Middle frontal gyrus (tissue), 1 donor: ENCODE measurements at regions not wholly inside any gene's neighbourhood (a gene's known extent, or its start where the extent isn't known, plus 50 kb on each side); places are given as distances from the start of the nearest gene placed in this dataset.
"Not testable (repeated sequence)": the region's sequence is repeated elsewhere in the genome, so short reads cannot be mapped to it uniquely, and the experiment has no call there.

Experiments used
- DNase-seq: peaks from one replicate; pipeline ENCODE4 v3.0.0-alpha.2; 2015; ENCODE audit warnings: low spot score; ENCODE audit errors: extremely low spot score

GRCh38 chr13:63741814-63742101 lies 2326.1 kb upstream of the PCDH20 start:
- not testable (repeated sequence) for DNase-seq

- no peak for DNase-seq
Measured at GRCh38 chr13:63741029-63741813, 2325.6 kb upstream of the PCDH20 start.

- not testable (repeated sequence) for DNase-seq
Measured at GRCh38 chr13:63739112-63739735, 2323.6 kb upstream of the PCDH20 start.

GRCh38 chr13:63737418-63737817 lies 2321.8 kb upstream of the PCDH20 start:
- no peak for DNase-seq

- DNase-seq = no peak
Measured at GRCh38 chr13:63731896-63732295, 2316.2 kb upstream of the PCDH20 start.

GRCh38 chr13:63712159-63712558 lies 2296.5 kb upstream of the PCDH20 start:
- DNase-seq = not testable (repeated sequence)

GRCh38 chr13:63706751-63707150 lies 2291.1 kb upstream of the PCDH20 start:
- DNase-seq = no peak

GRCh38 chr13:63704521-63704920 lies 2288.9 kb upstream of the PCDH20 start:
- no peak for DNase-seq

- DNase-seq = no peak
Measured at GRCh38 chr13:63700350-63700749, 2284.7 kb upstream of the PCDH20 start.

- no peak for DNase-seq
Measured at GRCh38 chr13:63699948-63700347, 2284.3 kb upstream of the PCDH20 start.

GRCh38 chr13:63696055-63696454 lies 2280.4 kb upstream of the PCDH20 start:
- DNase-seq = no peak

GRCh38 chr13:63693696-63694095 lies 2278.0 kb upstream of the PCDH20 start:
- DNase-seq = no peak

GRCh38 chr13:63691474-63691873 lies 2275.8 kb upstream of the PCDH20 start:
- DNase-seq = no peak

- no peak for DNase-seq
Measured at GRCh38 chr13:63690672-63691071, 2275.0 kb upstream of the PCDH20 start.

GRCh38 chr13:63684822-63685221 lies 2269.2 kb upstream of the PCDH20 start:
- no peak for DNase-seq

GRCh38 chr13:63680704-63681103 lies 2265.1 kb upstream of the PCDH20 start:
- no peak for DNase-seq

- no peak for DNase-seq
Measured at GRCh38 chr13:63671296-63671695, 2255.6 kb upstream of the PCDH20 start.

- no peak for DNase-seq
Measured at GRCh38 chr13:63651394-63651793, 2235.7 kb upstream of the PCDH20 start.

- DNase-seq = no peak
Measured at GRCh38 chr13:63643543-63643942, 2227.9 kb upstream of the PCDH20 start.

- DNase-seq = no peak
Measured at GRCh38 chr13:63636316-63636993, 2220.8 kb upstream of the PCDH20 start.

- DNase-seq = no peak
Measured at GRCh38 chr13:63632321-63632720, 2216.7 kb upstream of the PCDH20 start.

GRCh38 chr13:63631006-63631405 lies 2215.4 kb upstream of the PCDH20 start:
- DNase-seq = no peak

GRCh38 chr13:63629591-63629990 lies 2213.9 kb upstream of the PCDH20 start:
- DNase-seq = no peak
